Upper lobe of right lung (tissue), 1 donor: ENCODE measurements at regions not wholly inside any gene's neighbourhood (a gene's known extent, or its start where the extent isn't known, plus 50 kb on each side); places are given as distances from the start of the nearest gene placed in this dataset.

ENCODE experiments used
- ATAC-seq: fragments of 200-7000 bp; cut with Tn5 transposase; one replicate; pipeline ENCODE4 v1.9.1; 2020; ENCODE audit warnings: mild to moderate bottlenecking, moderate library complexity
- DNase-seq: peaks from one replicate; pipeline ENCODE4 v3.0.0-alpha.2; 2020
- H3K27ac ChIP-seq: fragments of 200-600 bp; one replicate; pipeline ENCODE4 v1.8.0; 2022
- H3K27me3 ChIP-seq: fragments of 200-600 bp; one replicate; pipeline ENCODE4 v1.8.0; 2022; ENCODE audit warnings: mild to moderate bottlenecking
- H3K36me3 ChIP-seq: fragments of 200-600 bp; one replicate; pipeline ENCODE4 v1.8.0; 2022
- H3K4me1 ChIP-seq: fragments of 200-600 bp; one replicate; pipeline ENCODE4 v1.8.0; 2022
- H3K4me3 ChIP-seq: fragments of 200-600 bp; one replicate; pipeline ENCODE4 v1.8.0; 2022; ENCODE audit warnings: mild to moderate bottlenecking
- H3K9me3 ChIP-seq: fragments of 200-600 bp; one replicate; pipeline ENCODE4 v1.8.0; 2022
- CTCF ChIP-seq: fragments of 200-600 bp; IDR thresholded peaks from one replicate; pipeline ENCODE4 v1.8.0; 2022; ENCODE audit warnings: antibody characterized with exemption
- intact Hi-C: fragments of 100-400 bp; cut with DNase I; formaldehyde crosslinking; loops from one replicate; pipeline ENCODE4 v1.11.0; 2022
- donor health status: DM: no; HTN: yes; CAD: no; lungs with severe emphysema.

GRCh38 chr9:1875921-1876448 lies 139.2 kb upstream of the SMARCA2 start:
- no peak for ATAC-seq
- intact Hi-C loops: no loop called here

GRCh38 chr9:1876891-1877496 lies 138.2 kb upstream of the SMARCA2 start:
- TF ChIP-seq CTCF: no peak

More at GRCh38 chr9:1875921-1876448, 139.2 kb upstream of the SMARCA2 start:
- H3K4me3 ChIP-seq: no peak overlapping the region
- H3K36me3 ChIP-seq: no peaks in the 10 kb centered on the region
- H3K4me1 ChIP-seq: no peaks in the 10 kb centered on the region
- DNase-seq: no peak
- no peak overlapping the region for H3K27ac ChIP-seq
- H3K27me3 ChIP-seq: no peaks in the 10 kb centered on the region
- no peak for TF ChIP-seq CTCF
- H3K9me3 ChIP-seq: no peaks in the 10 kb centered on the region

GRCh38 chr9:1877951-1878350 lies 137.2 kb upstream of the SMARCA2 start:
- Histone ChIP-seq H3K36me3 (no peaks in the 10 kb centered on the region), H3K27ac (no peak overlapping the region), H3K4me1 (no peaks in the 10 kb centered on the region), H3K4me3 (no peak overlapping the region), H3K9me3 (no peaks in the 10 kb centered on the region), H3K27me3 (no peaks in the 10 kb centered on the region)
- no peak for ATAC-seq
- intact Hi-C loops: no loop called here
- no peak for DNase-seq
- no peak for TF ChIP-seq CTCF

More at GRCh38 chr9:1876891-1877496, 138.2 kb upstream of the SMARCA2 start:
- Histone ChIP-seq H3K36me3 (no peaks in the 10 kb centered on the region), H3K27ac (no peak overlapping the region), H3K4me1 (no peaks in the 10 kb centered on the region), H3K27me3 (no peaks in the 10 kb centered on the region), H3K9me3 (no peaks in the 10 kb centered on the region), H3K4me3 (no peak overlapping the region)
- intact Hi-C loops: no loop called here
- ATAC-seq (no peak), DNase-seq (no peak)

GRCh38 chr9:1878811-1879210 lies 136.3 kb upstream of the SMARCA2 start:
- Histone ChIP-seq H3K27ac (no peak overlapping the region), H3K36me3 (no peaks in the 10 kb centered on the region), H3K4me1 (no peaks in the 10 kb centered on the region), H3K27me3 (no peaks in the 10 kb centered on the region), H3K4me3 (no peak overlapping the region), H3K9me3 (no peaks in the 10 kb centered on the region)
- intact Hi-C loops: no loop called here
- TF ChIP-seq CTCF: no peak
- ATAC-seq (no peak), DNase-seq (no peak)

- no peak for ATAC-seq
- H3K27ac ChIP-seq: no peak overlapping the region
- no peaks in the 10 kb centered on the region for H3K4me1 ChIP-seq
- DNase-seq: no peak
- intact Hi-C loops: no loop called here
- TF ChIP-seq CTCF: no peak
- no peak overlapping the region for H3K4me3 ChIP-seq
- H3K36me3 ChIP-seq: no peaks in the 10 kb centered on the region
- H3K27me3 ChIP-seq: no peaks in the 10 kb centered on the region
- no peaks in the 10 kb centered on the region for H3K9me3 ChIP-seq
Observed at GRCh38 chr9:1879501-1879900, 135.6 kb upstream of the SMARCA2 start.
